Mucosa of descending colon (tissue), 3 donors: ENCODE measurements at regions not wholly inside any gene's neighbourhood (a gene's known extent, or its start where the extent isn't known, plus 50 kb on each side); places are given as distances from the start of the nearest gene placed in this dataset.

Experiments used
- ATAC-seq: fragments of 200-7000 bp; cut with Tn5 transposase; one replicate; pipeline ENCODE4 v1.9.1; 2020; ENCODE audit warnings: mild to moderate bottlenecking, moderate library complexity
- DNase-seq, 3 donors: peaks; one replicate each; pipeline ENCODE4 v3.0.0-alpha.2; 2020
- H3K36me3 ChIP-seq: fragments of 200-600 bp; one replicate; pipeline ENCODE4 v1.8.0; 2021; ENCODE audit warnings: low read depth, mild to moderate bottlenecking
- H3K4me1 ChIP-seq: fragments of 200-600 bp; one replicate; pipeline ENCODE4 v1.8.0; 2021; ENCODE audit warnings: low read depth, mild to moderate bottlenecking
- H3K4me3 ChIP-seq: fragments of 200-600 bp; one replicate; pipeline ENCODE4 v1.8.0; 2021; ENCODE audit warnings: mild to moderate bottlenecking
- H3K9me3 ChIP-seq: fragments of 200-600 bp; one replicate; pipeline ENCODE4 v1.8.0; 2021; ENCODE audit warnings: mild to moderate bottlenecking
- intact Hi-C, 2 donors: fragments of 100-400 bp; cut with DNase I in 1 of 2; cut with micrococcal nuclease in 1 of 2; formaldehyde crosslinking; loops; one replicate each; pipeline versions ENCODE4 v1.11.0 to v1.11.1; 2022; cut with DNase I, micrococcal nuclease
- TF ChIP-seq, protein P1 (sequence below): fragments of 200-600 bp; IDR thresholded peaks from one replicate; pipeline ENCODE4 v1.8.0; 2022; ENCODE audit warnings: antibody characterized with exemption, mild to moderate bottlenecking
- donor health status: DM: no; HTN: no; CAD: no; lungs with moderate emphysema.
- donor health status: DM: no; HTN: no; CAD: no.
- donor health status: DM: no; HTN: yes; CAD: no.

- TF ChIP-seq, protein P1, sequence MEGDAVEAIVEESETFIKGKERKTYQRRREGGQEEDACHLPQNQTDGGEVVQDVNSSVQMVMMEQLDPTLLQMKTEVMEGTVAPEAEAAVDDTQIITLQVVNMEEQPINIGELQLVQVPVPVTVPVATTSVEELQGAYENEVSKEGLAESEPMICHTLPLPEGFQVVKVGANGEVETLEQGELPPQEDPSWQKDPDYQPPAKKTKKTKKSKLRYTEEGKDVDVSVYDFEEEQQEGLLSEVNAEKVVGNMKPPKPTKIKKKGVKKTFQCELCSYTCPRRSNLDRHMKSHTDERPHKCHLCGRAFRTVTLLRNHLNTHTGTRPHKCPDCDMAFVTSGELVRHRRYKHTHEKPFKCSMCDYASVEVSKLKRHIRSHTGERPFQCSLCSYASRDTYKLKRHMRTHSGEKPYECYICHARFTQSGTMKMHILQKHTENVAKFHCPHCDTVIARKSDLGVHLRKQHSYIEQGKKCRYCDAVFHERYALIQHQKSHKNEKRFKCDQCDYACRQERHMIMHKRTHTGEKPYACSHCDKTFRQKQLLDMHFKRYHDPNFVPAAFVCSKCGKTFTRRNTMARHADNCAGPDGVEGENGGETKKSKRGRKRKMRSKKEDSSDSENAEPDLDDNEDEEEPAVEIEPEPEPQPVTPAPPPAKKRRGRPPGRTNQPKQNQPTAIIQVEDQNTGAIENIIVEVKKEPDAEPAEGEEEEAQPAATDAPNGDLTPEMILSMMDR: no peak
- no peak overlapping the region for H3K4me3 ChIP-seq
- DNase-seq (peak in 1 of 3 donors; percentile 27), ATAC-seq (no peak)
- intact Hi-C loops: no loop called here
- peaks cover 21% of the 10 kb centered on the region for H3K4me1 ChIP-seq
- no peaks in the 10 kb centered on the region for H3K36me3 ChIP-seq
- H3K9me3 ChIP-seq: no peaks in the 10 kb centered on the region
These were observed 114.3 kb upstream of the SLC24A3 start for GRCh38 chr20:19098117-19098516.

GRCh38 chr20:19098806-19099578 lies 113.5 kb upstream of the SLC24A3 start:
- Histone ChIP-seq H3K36me3 (no peaks in the 10 kb centered on the region), H3K4me1 (peaks cover 21% of the 10 kb centered on the region), H3K9me3 (no peaks in the 10 kb centered on the region), H3K4me3 (no peak overlapping the region)
- TF ChIP-seq, protein P1: no peak
- ATAC-seq (peak; percentile 79), DNase-seq (peak; percentile 78 to 81 (median 79))
- intact Hi-C loops: no loop called here

- ATAC-seq (peak; percentile 79), DNase-seq (peak in 2 of 3 donors; percentile 59 to 70)
- intact Hi-C loops: no loop called here
- no peak overlapping the region for H3K4me3 ChIP-seq
- TF ChIP-seq, protein P1: no peak
- H3K4me1 ChIP-seq: peaks cover 21% of the 10 kb centered on the region
- no peaks in the 10 kb centered on the region for H3K9me3 ChIP-seq
- H3K36me3 ChIP-seq: no peaks in the 10 kb centered on the region
These were observed 112.6 kb upstream of the SLC24A3 start for GRCh38 chr20:19099596-19100545.

DNA sequence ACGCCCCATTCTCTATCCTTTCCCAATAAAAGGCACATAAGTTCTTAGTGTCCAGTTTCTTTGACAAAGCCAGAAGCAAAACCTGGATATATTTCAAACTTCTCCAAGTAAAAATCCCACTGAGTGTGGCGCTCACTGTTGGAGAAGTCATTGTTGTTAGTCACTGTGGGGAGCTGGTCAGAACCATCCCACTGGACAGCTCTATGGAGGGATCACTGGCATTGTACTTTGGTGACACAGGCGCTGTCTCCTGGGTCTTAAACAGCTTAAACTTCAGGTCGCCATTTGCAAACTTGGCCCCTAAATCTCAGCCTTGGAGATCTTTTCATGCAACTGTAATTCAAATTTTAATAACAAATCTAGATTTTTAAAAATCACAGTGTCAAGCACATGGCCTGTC lies 111.5 kb upstream of the SLC24A3 start:
- no peaks in the 10 kb centered on the region for H3K9me3 ChIP-seq
- no peak for ATAC-seq
- peaks cover 21% of the 10 kb centered on the region for H3K4me1 ChIP-seq
- no peak overlapping the region for H3K4me3 ChIP-seq
- H3K36me3 ChIP-seq: no peaks in the 10 kb centered on the region
- no peak for DNase-seq
- TF ChIP-seq, protein P1: no peak
- intact Hi-C loops: no loop called here

DNA sequence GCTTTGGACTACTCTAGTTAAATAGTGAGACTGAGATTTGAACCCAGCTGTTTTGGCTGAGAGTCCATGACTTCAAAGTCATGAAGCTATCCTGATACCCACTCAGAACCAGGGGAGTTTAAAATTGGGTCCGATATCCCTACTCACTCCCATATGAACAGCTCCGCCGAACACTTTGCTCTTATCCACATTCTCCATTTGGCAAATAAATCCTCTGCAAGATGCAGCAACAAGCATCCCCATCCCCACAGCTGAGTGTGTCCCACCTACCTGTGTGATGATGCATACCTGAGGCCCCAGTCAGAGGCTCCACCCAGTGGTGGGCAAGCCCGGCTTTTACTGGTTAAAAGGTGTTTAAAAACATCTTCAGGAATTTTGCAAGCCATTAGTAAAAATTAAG lies 108.3 kb upstream of the SLC24A3 start:
- DNase-seq (no peak), ATAC-seq (no peak)
- intact Hi-C loops: no loop called here
- no peaks in the 10 kb centered on the region for H3K9me3 ChIP-seq
- H3K36me3 ChIP-seq: no peaks in the 10 kb centered on the region
- H3K4me1 ChIP-seq: peaks cover 11% of the 10 kb centered on the region
- no peak overlapping the region for H3K4me3 ChIP-seq
- TF ChIP-seq, protein P1: no peak
